GM12878 (cell line): ENCODE measurements at regions not wholly inside any gene's neighbourhood (a gene's known extent, or its start where the extent isn't known, plus 50 kb on each side); places are given as distances from the start of the nearest gene placed in this dataset.

Source experiments
- CREB1 ChIP-seq: IDR thresholded peaks from 2 replicates; pipeline ENCODE4 v1.6.1; 2012; ENCODE audit warnings: low read depth, mild to moderate bottlenecking, inconsistent platforms
- ESRRA ChIP-seq: IDR thresholded peaks from 2 replicates; pipeline ENCODE4 v1.6.1; 2012; ENCODE audit warnings: mild to moderate bottlenecking, low read length, improper control_type of control experiment
- HDGF ChIP-seq: fragments of 450-650 bp; IDR thresholded peaks from 2 replicates; pipeline ENCODE4 v1.6.1; 2016; ENCODE audit warnings: antibody characterized with exemption
- KDM1A ChIP-seq: fragments of 200-600 bp; sonication (generic); IDR thresholded peaks from 2 replicates; pipeline ENCODE4 v1.6.1; 2016; ENCODE audit warnings: borderline replicate concordance
- POLR2A ChIP-seq: IDR thresholded peaks from 2 replicates; pipeline ENCODE4 v1.6.1; 2011; ENCODE audit warnings: low read depth, mild to moderate bottlenecking, low read length
- POU2F2 ChIP-seq: IDR thresholded peaks from 3 replicates; pipeline ENCODE4 v1.6.1; 2011; ENCODE audit warnings: low read depth, mild to moderate bottlenecking, low read length, borderline replicate concordance
- SMARCA5 ChIP-seq: fragments of 450-650 bp; IDR thresholded peaks from 2 replicates; pipeline ENCODE4 v1.6.1; 2017; ENCODE audit warnings: mild to moderate bottlenecking
- SP1 ChIP-seq: IDR thresholded peaks from one replicate; pipeline ENCODE4 v1.6.1; 2011; ENCODE audit warnings: low read depth, low read length
- TF ChIP-seq, protein P1 (sequence below), 3 experiments: IDR thresholded peaks in 2 of 3; conservative IDR thresholded peaks in 1 of 3; 2 replicates each; pipeline ENCODE4 v1.5.1; 2011; ENCODE audit warnings: low read depth in 3 of 3, low read length in 3 of 3, mild to moderate bottlenecking in 3 of 3, control low read depth in 2 of 3, moderate library complexity in 2 of 3, inconsistent platforms in 1 of 3, mixed read lengths in 1 of 3; ENCODE audit not compliant: control insufficient read depth in 2 of 3, insufficient read depth in 1 of 3; ENCODE audit errors: extremely low read depth in 1 of 3
- TF ChIP-seq, protein P2 (sequence below): IDR thresholded peaks from 2 replicates; pipeline ENCODE4 v1.6.1; 2012; ENCODE audit warnings: low read depth, low read length, improper control_type of control experiment
- TF ChIP-seq, protein P3 (sequence below): fragments of 450-650 bp; IDR thresholded peaks from 2 replicates; pipeline ENCODE4 v1.6.1; 2018; ENCODE audit warnings: borderline replicate concordance, mild to moderate bottlenecking; ENCODE audit not compliant: partially characterized antibody
- TF ChIP-seq, protein P4 (sequence below): IDR thresholded peaks from 2 replicates; pipeline ENCODE4 v1.6.1; 2012; ENCODE audit warnings: low read depth, low read length, improper control_type of control experiment

DNA sequence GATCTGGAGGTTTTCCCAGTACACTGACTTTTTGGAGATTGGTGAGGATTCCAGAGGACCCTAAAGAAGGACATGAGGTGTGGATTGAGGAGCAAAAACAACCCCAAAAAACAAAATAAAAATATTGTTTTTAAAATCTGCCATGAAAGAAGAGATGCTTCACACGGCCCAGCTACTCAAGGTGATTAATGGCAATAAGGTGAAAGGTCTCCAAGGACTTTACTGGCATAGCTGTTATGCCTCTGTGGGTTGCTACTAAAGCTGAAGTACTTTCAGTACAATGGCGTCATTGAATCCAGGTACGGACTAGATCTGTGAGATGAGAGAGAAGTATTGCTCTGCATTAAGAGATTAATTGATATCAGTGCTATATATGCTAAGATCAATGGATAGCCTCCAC is 606.4 kb downstream of the TDRD15 start:
- no peak for TF ChIP-seq POU2F2
- TF ChIP-seq, protein P1, sequence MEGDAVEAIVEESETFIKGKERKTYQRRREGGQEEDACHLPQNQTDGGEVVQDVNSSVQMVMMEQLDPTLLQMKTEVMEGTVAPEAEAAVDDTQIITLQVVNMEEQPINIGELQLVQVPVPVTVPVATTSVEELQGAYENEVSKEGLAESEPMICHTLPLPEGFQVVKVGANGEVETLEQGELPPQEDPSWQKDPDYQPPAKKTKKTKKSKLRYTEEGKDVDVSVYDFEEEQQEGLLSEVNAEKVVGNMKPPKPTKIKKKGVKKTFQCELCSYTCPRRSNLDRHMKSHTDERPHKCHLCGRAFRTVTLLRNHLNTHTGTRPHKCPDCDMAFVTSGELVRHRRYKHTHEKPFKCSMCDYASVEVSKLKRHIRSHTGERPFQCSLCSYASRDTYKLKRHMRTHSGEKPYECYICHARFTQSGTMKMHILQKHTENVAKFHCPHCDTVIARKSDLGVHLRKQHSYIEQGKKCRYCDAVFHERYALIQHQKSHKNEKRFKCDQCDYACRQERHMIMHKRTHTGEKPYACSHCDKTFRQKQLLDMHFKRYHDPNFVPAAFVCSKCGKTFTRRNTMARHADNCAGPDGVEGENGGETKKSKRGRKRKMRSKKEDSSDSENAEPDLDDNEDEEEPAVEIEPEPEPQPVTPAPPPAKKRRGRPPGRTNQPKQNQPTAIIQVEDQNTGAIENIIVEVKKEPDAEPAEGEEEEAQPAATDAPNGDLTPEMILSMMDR (IDR thresholded peaks at IDR 0.05 in 2 of 3, conservative IDR thresholded peaks at IDR 0.05 in 1 of 3; ENCODE audit: control insufficient read depth in 2 of 3, extremely low read depth in 1 of 3, insufficient read depth in 1 of 3, low read depth in 3 of 3, low read length in 3 of 3) = no peak
- no peak for TF ChIP-seq SP1
- TF ChIP-seq POLR2A = no peak
- no peak for TF ChIP-seq CREB1
- TF ChIP-seq SMARCA5 = no peak
- TF ChIP-seq, protein P2, sequence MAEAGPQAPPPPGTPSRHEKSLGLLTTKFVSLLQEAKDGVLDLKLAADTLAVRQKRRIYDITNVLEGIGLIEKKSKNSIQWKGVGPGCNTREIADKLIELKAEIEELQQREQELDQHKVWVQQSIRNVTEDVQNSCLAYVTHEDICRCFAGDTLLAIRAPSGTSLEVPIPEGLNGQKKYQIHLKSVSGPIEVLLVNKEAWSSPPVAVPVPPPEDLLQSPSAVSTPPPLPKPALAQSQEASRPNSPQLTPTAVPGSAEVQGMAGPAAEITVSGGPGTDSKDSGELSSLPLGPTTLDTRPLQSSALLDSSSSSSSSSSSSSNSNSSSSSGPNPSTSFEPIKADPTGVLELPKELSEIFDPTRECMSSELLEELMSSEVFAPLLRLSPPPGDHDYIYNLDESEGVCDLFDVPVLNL = no peak
- TF ChIP-seq, protein P3, sequence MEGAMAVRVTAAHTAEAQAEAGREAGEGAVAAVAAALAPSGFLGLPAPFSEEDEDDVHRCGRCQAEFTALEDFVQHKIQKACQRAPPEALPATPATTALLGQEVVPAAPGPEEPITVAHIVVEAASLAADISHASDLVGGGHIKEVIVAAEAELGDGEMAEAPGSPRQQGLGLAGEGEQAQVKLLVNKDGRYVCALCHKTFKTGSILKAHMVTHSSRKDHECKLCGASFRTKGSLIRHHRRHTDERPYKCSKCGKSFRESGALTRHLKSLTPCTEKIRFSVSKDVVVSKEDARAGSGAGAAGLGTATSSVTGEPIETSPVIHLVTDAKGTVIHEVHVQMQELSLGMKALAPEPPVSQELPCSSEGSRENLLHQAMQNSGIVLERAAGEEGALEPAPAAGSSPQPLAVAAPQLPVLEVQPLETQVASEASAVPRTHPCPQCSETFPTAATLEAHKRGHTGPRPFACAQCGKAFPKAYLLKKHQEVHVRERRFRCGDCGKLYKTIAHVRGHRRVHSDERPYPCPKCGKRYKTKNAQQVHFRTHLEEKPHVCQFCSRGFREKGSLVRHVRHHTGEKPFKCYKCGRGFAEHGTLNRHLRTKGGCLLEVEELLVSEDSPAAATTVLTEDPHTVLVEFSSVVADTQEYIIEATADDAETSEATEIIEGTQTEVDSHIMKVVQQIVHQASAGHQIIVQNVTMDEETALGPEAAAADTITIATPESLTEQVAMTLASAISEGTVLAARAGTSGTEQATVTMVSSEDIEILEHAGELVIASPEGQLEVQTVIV = no peak
- TF ChIP-seq HDGF = no peak
- no peak for TF ChIP-seq KDM1A
- no peak for TF ChIP-seq ESRRA
- TF ChIP-seq, protein P4, sequence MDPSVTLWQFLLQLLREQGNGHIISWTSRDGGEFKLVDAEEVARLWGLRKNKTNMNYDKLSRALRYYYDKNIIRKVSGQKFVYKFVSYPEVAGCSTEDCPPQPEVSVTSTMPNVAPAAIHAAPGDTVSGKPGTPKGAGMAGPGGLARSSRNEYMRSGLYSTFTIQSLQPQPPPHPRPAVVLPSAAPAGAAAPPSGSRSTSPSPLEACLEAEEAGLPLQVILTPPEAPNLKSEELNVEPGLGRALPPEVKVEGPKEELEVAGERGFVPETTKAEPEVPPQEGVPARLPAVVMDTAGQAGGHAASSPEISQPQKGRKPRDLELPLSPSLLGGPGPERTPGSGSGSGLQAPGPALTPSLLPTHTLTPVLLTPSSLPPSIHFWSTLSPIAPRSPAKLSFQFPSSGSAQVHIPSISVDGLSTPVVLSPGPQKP = no peak
